CD4-positive, alpha-beta T cell (primary cell): ENCODE measurements at regions not wholly inside any gene's neighbourhood (a gene's known extent, or its start where the extent isn't known, plus 50 kb on each side); places are given as distances from the start of the nearest gene placed in this dataset.

Experiments used
- ATAC-seq: fragments of 200-7000 bp; cut with Tn5 transposase; one replicate; pipeline ENCODE4 v1.10.0; 2022; ENCODE audit warnings: mild to moderate bottlenecking; ENCODE audit not compliant: poor library complexity
- CTCF ChIA-PET: fragments of 350-600 bp; sonication (Branson Sonifier 250); formaldehyde crosslinking; loops from one replicate; lab custom pipeline; 2021; ENCODE audit warnings: antibody characterized with exemption, inconsistent platforms; lab: Charles Lee
- POLR2A ChIA-PET: fragments of 350-600 bp; sonication (Branson Sonifier 250); formaldehyde crosslinking; loops from one replicate; lab custom pipeline; 2021; ENCODE audit warnings: antibody characterized with exemption, inconsistent platforms; lab: Charles Lee
- DNase-seq, 14 experiments: peaks; one replicate each; pipeline ENCODE4 v3.0.0-alpha.2; 2013 to 2020; ENCODE audit warnings: mixed read lengths in 2 of 14
- H3K27ac ChIP-seq, 2 donors: one replicate each; pipeline versions ENCODE4 v1.5.1 to v1.7.0; 2013; ENCODE audit warnings: low read length in 2 of 2, low read depth in 1 of 2, mild to moderate bottlenecking in 1 of 2
- H3K27me3 ChIP-seq, 2 experiments: 1 replicate in 1 of 2; 2 replicates in 1 of 2; pipeline versions ENCODE4 v1.6.1 to v1.7.0; 2013; ENCODE audit warnings: low read length in 2 of 2, control low read depth in 1 of 2, mild to moderate bottlenecking in 1 of 2, moderate library complexity in 1 of 2; ENCODE audit not compliant: insufficient read depth in 2 of 2, control insufficient read depth in 1 of 2
- H3K36me3 ChIP-seq: one replicate; pipeline ENCODE4 v1.6.1; 2013; ENCODE audit warnings: low read length, control low read depth; ENCODE audit not compliant: insufficient read depth
- H3K4me1 ChIP-seq: one replicate; pipeline ENCODE4 v1.6.1; 2013; ENCODE audit warnings: low read length, control low read depth; ENCODE audit not compliant: insufficient read depth
- H3K4me3 ChIP-seq: one replicate; pipeline ENCODE4 v1.5.1; 2013; ENCODE audit warnings: mild to moderate bottlenecking, low read length, moderate library complexity
- H3K9me3 ChIP-seq, 2 experiments: 1 replicate in 1 of 2; 2 replicates in 1 of 2; pipeline versions ENCODE4 v1.6.1 to v1.7.0; 2013; ENCODE audit warnings: low read length in 2 of 2, mild to moderate bottlenecking in 2 of 2, control low read depth in 1 of 2, moderate library complexity in 1 of 2; ENCODE audit not compliant: control insufficient read depth in 1 of 2, insufficient read depth in 1 of 2
- H3K27ac Mint-ChIP-seq: one replicate; pipeline ENCODE4 v1.8.0; 2020; ENCODE audit warnings: mixed read lengths
- H3K27me3 Mint-ChIP-seq: one replicate; pipeline ENCODE4 v1.8.0; 2021; ENCODE audit warnings: mixed read lengths
- H3K36me3 Mint-ChIP-seq: one replicate; pipeline ENCODE4 v1.8.0; 2021; ENCODE audit warnings: low read depth, mixed read lengths
- H3K4me1 Mint-ChIP-seq: one replicate; pipeline ENCODE4 v1.8.0; 2021; ENCODE audit warnings: low read depth, mixed read lengths
- H3K4me3 Mint-ChIP-seq: one replicate; pipeline ENCODE4 v1.8.0; 2020; ENCODE audit warnings: mild to moderate bottlenecking, mixed read lengths
- H3K9me3 Mint-ChIP-seq: one replicate; pipeline ENCODE4 v1.8.0; 2020; ENCODE audit warnings: mixed read lengths
- CTCF ChIP-seq: fragments of 200-600 bp; IDR thresholded peaks from one replicate; pipeline ENCODE4 v1.8.0; 2022; ENCODE audit warnings: antibody characterized with exemption, mild to moderate bottlenecking
- intact Hi-C, 2 experiments: fragments of 100-400 bp; cut with DNase I in 1 of 2; cut with micrococcal nuclease in 1 of 2; formaldehyde crosslinking; loops; one replicate each; pipeline versions ENCODE4 v1.15.1 to v1.9.0; 2023 to 2025; cut with DNase I, micrococcal nuclease

DNA sequence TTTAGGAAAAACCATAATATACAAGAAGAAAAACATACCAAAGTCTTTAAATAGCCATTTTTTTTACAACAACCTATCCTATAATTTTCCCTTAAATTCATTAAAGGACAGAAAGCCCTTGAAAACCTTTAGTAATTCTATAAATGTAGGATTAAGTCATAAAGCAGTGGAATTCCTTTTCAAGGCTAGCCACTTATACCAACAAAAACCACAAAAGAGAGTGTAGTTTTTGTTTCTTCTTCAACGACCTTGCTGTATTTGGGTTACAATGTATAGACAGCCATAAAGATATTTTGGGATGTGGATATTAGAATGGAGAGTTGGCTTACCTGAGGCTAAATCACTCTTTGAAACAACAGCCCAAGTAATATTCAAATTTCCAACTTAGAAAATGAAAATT is 296.6 kb upstream of the CDIN1 start:
- no peak for TF ChIP-seq CTCF
- intact Hi-C loops: no loop called here
- Mint-ChIP-seq H3K27ac (no peak overlapping the region), H3K9me3 (peaks cover 2% of the 10 kb centered on the region), H3K36me3 (no peaks in the 10 kb centered on the region), H3K4me1 (no peaks in the 10 kb centered on the region), H3K27me3 (no peaks in the 10 kb centered on the region), H3K4me3 (no peak overlapping the region)
- POLR2A ChIA-PET: no interaction called here
- H3K27me3 ChIP-seq: no peaks in the 10 kb centered on the region
- H3K36me3 ChIP-seq: no peaks in the 10 kb centered on the region
- H3K4me1 ChIP-seq: no peaks in the 10 kb centered on the region
- H3K27ac ChIP-seq: no peak overlapping the region
- ATAC-seq: no peak
- H3K9me3 ChIP-seq: no peaks in the 10 kb centered on the region
- CTCF ChIA-PET: no interaction called here
- no peak overlapping the region for H3K4me3 ChIP-seq
- DNase-seq: no peak

- Mint-ChIP-seq H3K4me3 (no peak overlapping the region), H3K27ac (no peak overlapping the region), H3K9me3 (no peaks in the 10 kb centered on the region), H3K27me3 (no peaks in the 10 kb centered on the region), H3K4me1 (no peaks in the 10 kb centered on the region), H3K36me3 (no peaks in the 10 kb centered on the region)
- Histone ChIP-seq H3K27me3 (no peaks in the 10 kb centered on the region), H3K4me3 (no peak overlapping the region), H3K9me3 (no peaks in the 10 kb centered on the region), H3K27ac (no peak overlapping the region), H3K36me3 (no peaks in the 10 kb centered on the region), H3K4me1 (no peaks in the 10 kb centered on the region)
- ATAC-seq: no peak
- ChIA-PET CTCF (no interaction called here), POLR2A (no interaction called here)
- DNase-seq: no peak
- no peak for TF ChIP-seq CTCF
- intact Hi-C loops: no loop called here
These were observed 294.5 kb upstream of the CDIN1 start for GRCh38 chr15:36284911-36285310.

DNA sequence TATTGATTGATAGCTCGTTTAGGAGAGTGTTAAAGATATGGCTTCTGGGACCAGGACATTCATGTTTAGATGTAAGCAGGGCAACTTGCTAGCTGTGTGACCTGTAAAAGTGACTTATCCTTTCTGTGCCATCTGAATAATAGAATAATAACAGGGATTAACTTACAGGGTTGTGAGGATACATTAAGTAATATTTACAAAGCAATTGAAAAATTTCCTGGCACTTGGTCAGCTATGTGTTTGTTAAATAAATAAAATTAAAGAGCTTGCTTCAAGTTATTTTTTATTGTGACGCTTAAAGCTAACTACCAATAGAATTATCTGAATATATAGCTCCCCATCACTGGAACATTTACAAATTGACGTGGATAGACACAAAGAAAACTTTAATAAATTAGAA is 287.9 kb upstream of the CDIN1 start:
- no peaks in the 10 kb centered on the region for H3K36me3 ChIP-seq
- H3K4me1 ChIP-seq: no peaks in the 10 kb centered on the region
- no peaks in the 10 kb centered on the region for H3K4me1 Mint-ChIP-seq
- intact Hi-C loops: no loop called here
- no peak overlapping the region for H3K27ac Mint-ChIP-seq
- H3K4me3 ChIP-seq: no peak overlapping the region
- no peaks in the 10 kb centered on the region for H3K27me3 Mint-ChIP-seq
- no peaks in the 10 kb centered on the region for H3K9me3 ChIP-seq
- no peaks in the 10 kb centered on the region for H3K9me3 Mint-ChIP-seq
- H3K4me3 Mint-ChIP-seq: no peak overlapping the region
- ATAC-seq (no peak), DNase-seq (no peak)
- H3K36me3 Mint-ChIP-seq: no peaks in the 10 kb centered on the region
- CTCF ChIA-PET: no interaction called here
- H3K27ac ChIP-seq: no peak overlapping the region
- POLR2A ChIA-PET: no interaction called here
- H3K27me3 ChIP-seq: no peaks in the 10 kb centered on the region
- no peak for TF ChIP-seq CTCF
